Esophagus muscularis mucosa (tissue), 4 donors: ENCODE measurements at regions not wholly inside any gene's neighbourhood (a gene's known extent, or its start where the extent isn't known, plus 50 kb on each side); places are given as distances from the start of the nearest gene placed in this dataset.

Source experiments
- DNase-seq: peaks from one replicate; pipeline ENCODE4 v3.0.0-alpha.2; 2017; ENCODE audit errors: extremely low spot score
- H3K27ac ChIP-seq, 4 donors: fragments of 200-600 bp; sonication (generic); replicated peaks in 1 of 4; 1 replicate in 3 of 4; 2 replicates in 1 of 4; pipeline ENCODE4 v1.5.1; 2016 to 2019; ENCODE audit warnings: mild to moderate bottlenecking in 1 of 4
- H3K27me3 ChIP-seq, 4 donors: fragments of 200-600 bp; sonication (generic); one replicate each; pipeline versions ENCODE4 v1.5.1 to v1.6.0; 2016 to 2019
- H3K36me3 ChIP-seq, 4 donors: fragments of 200-600 bp; sonication (generic); one replicate each; pipeline ENCODE4 v1.5.1; 2016 to 2019
- H3K4me1 ChIP-seq, 4 donors: fragments of 200-600 bp; sonication (generic); one replicate each; pipeline ENCODE4 v1.5.1; 2016 to 2019
- H3K4me3 ChIP-seq, 4 donors: fragments of 200-600 bp; sonication (generic); 1 replicate in 2 of 4; 2 replicates in 2 of 4; pipeline ENCODE4 v1.5.1; 2016 to 2019; ENCODE audit warnings: mild to moderate bottlenecking in 4 of 4, moderate library complexity in 1 of 4
- H3K9me3 ChIP-seq, 4 donors: fragments of 200-600 bp; sonication (generic); 1 replicate in 3 of 4; 2 replicates in 1 of 4; pipeline ENCODE4 v1.5.1; 2016 to 2019
- CTCF ChIP-seq, 3 experiments: fragments of 200-600 bp in 2 of 3; fragments of 450-650 bp in 1 of 3; sonication (generic) in 2 of 3; IDR thresholded peaks; one replicate each; pipeline ENCODE4 v1.5.1; 2017 to 2019; ENCODE audit warnings: antibody characterized with exemption in 3 of 3, mild to moderate bottlenecking in 2 of 3, moderate library complexity in 1 of 3
- EP300 ChIP-seq: sonication (generic); formaldehyde crosslinking; IDR thresholded peaks from one replicate; pipeline ENCODE4 v1.6.1; 2017; ENCODE audit warnings: antibody characterized with exemption
- POLR2A ChIP-seq: fragments of 450-650 bp; IDR thresholded peaks from one replicate; pipeline ENCODE4 v1.6.1; 2017; ENCODE audit warnings: antibody characterized with exemption, moderate library complexity, mild to moderate bottlenecking, low read depth
- POLR2AphosphoS5 ChIP-seq, 2 donors: sonication (generic); formaldehyde crosslinking; IDR thresholded peaks; one replicate each; pipeline ENCODE4 v1.6.1; 2017; ENCODE audit warnings: antibody characterized with exemption in 2 of 2
- WGBS: methylation state at CpG from one replicate; pipeline ENCODE4 v1.1.5; 2018; 5-methylcytosine and 5-hydroxymethylcytosine counted together
- intact Hi-C: fragments of 100-400 bp; cut with DNase I; formaldehyde crosslinking; loops from one replicate; pipeline ENCODE4 v1.15.1; 2023

DNA sequence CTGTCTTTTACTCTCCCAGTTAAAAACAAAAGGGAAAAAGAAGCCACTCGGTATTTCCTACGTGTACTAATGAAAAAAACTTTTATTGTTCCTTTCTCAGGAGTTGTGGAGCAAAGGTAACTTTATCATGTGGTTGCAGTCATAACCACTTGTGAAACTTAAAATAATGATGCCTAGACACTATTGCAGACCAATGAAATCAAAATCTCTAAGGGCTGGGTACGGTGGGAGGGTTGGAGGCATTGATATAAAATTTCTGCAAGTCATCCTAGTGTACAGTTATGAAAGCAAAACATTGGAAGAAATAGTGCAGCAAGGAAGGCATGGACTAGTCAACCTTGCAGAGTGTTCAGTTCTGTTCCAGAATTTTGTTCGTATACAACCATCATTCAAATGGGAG is 808.8 kb downstream of the TUSC7 start:
- DNase-seq, result no peak
- Histone ChIP-seq H3K9me3 (no peaks in the 10 kb centered on the region), H3K27ac (no peak overlapping the region), H3K4me1 (no peaks in the 10 kb centered on the region), H3K27me3 (no peaks in the 10 kb centered on the region), H3K4me3 (no peak overlapping the region), H3K36me3 (no peaks in the 10 kb centered on the region)
- 81% methylated on average over 4 of the region's 4 CpGs for WGBS
- intact Hi-C loops, result no loop called here
- TF ChIP-seq POLR2AphosphoS5 (IDR thresholded peaks at IDR 0.05) (no peak), CTCF (IDR thresholded peaks at IDR 0.05) (no peak), POLR2A (no peak), EP300 (no peak)

DNA sequence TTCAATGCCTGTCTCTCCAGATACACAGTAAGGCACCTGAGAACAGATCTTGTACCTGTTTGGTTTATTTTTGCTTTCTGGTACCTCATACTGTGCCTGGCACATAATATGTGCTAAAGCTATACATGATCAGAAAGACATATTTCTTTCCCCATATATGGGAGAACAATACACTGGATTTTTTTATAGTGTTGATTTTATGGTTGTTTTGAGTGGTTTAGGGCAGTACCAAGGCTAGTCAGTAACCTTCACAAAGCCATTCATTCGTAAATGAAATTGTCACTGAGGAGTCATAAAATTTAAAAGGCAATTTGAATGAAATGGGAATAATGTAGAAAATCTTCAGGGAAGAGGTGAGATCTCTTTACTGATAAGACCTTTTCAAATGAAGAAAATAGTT is 810.2 kb downstream of the TUSC7 start:
- no peaks in the 10 kb centered on the region for H3K4me1 ChIP-seq
- 61% methylated on average over 1 of the region's 1 CpG for WGBS
- DNase-seq, result no peak
- H3K9me3 ChIP-seq, result no peaks in the 10 kb centered on the region
- H3K27ac ChIP-seq, result no peak overlapping the region
- intact Hi-C loops, result loop anchor here (10.0 kb wide), 1 partner anchor 745 kb away; no protein-coding TSS in a partner anchor
- no peak overlapping the region for H3K4me3 ChIP-seq
- no peaks in the 10 kb centered on the region for H3K27me3 ChIP-seq
- TF ChIP-seq POLR2AphosphoS5 (IDR thresholded peaks at IDR 0.05) (no peak), POLR2A (no peak), CTCF (IDR thresholded peaks at IDR 0.05) (no peak), EP300 (no peak)
- no peaks in the 10 kb centered on the region for H3K36me3 ChIP-seq

DNA sequence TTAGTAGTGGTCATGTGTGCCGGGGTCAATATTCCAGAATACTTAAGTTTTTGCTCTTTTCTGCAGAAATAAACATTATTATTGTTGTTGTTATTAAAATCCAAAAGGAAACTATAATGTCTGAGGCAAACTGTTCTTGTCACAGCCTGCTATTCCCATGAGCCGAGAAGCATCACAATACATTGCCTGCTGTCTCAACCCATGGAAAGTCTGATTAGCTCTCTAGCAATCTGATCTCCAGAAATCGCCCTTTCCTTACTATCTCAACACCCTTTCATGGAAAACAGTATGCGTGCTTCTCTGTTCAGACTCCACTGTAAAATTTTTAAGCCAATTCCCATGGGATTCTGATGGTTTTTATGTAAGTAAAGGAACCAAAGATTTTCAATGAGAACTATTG is 811.0 kb downstream of the TUSC7 start:
- Histone ChIP-seq H3K27ac (no peak overlapping the region), H3K36me3 (no peaks in the 10 kb centered on the region), H3K9me3 (no peaks in the 10 kb centered on the region), H3K4me1 (no peaks in the 10 kb centered on the region), H3K27me3 (no peaks in the 10 kb centered on the region), H3K4me3 (no peak overlapping the region)
- intact Hi-C loops, result loop anchor here (10.0 kb wide), 1 partner anchor 746 kb away; no protein-coding TSS in a partner anchor
- DNase-seq, result no peak
- TF ChIP-seq POLR2AphosphoS5 (IDR thresholded peaks at IDR 0.05) (no peak), CTCF (IDR thresholded peaks at IDR 0.05) (no peak), POLR2A (no peak), EP300 (no peak)
- 88% methylated on average over 4 of the region's 4 CpGs for WGBS

DNA sequence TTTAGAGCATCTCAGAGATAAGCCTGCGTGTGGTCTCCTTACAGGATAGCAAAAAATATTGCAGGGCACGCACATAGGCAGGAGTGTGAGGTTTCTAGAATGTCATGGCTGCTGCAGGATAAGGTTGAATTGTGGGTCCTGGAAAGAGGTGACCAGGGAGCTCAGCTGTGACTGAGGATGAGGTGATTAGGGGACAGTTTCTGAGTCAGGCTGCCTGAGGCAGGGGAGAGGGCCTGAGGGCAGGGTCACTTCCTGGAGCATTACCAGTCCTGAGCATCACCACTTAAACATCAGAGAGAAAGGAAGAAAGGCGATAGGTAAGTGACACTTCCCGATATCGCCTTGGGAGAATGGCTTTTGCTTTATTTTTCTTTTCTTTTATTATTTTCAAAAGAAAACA is 813.8 kb downstream of the TUSC7 start:
- TF ChIP-seq EP300 (no peak), CTCF (IDR thresholded peaks at IDR 0.05) (no peak), POLR2A (no peak), POLR2AphosphoS5 (IDR thresholded peaks at IDR 0.05) (no peak)
- H3K36me3 ChIP-seq, result no peaks in the 10 kb centered on the region
- intact Hi-C loops, result loop anchor here (10.0 kb wide), 1 partner anchor 749 kb away; no protein-coding TSS in a partner anchor
- DNase-seq, result no peak
- H3K4me3 ChIP-seq, result no peak overlapping the region
- no peaks in the 10 kb centered on the region for H3K27me3 ChIP-seq
- H3K27ac ChIP-seq, result no peak overlapping the region
- no peaks in the 10 kb centered on the region for H3K4me1 ChIP-seq
- H3K9me3 ChIP-seq, result no peaks in the 10 kb centered on the region
- 87% methylated on average over 5 of the region's 5 CpGs for WGBS

- Histone ChIP-seq H3K4me3 (no peak overlapping the region), H3K27ac (no peak overlapping the region), H3K27me3 (no peaks in the 10 kb centered on the region), H3K9me3 (no peaks in the 10 kb centered on the region), H3K4me1 (no peaks in the 10 kb centered on the region), H3K36me3 (no peaks in the 10 kb centered on the region)
- intact Hi-C loops, result loop anchor here (5.0 to 10.0 kb wide), 2 partner anchors 508 to 750 kb away; no protein-coding TSS in a partner anchor
- no peak for DNase-seq
- 85% methylated on average over 4 of the region's 4 CpGs for WGBS
- TF ChIP-seq POLR2AphosphoS5 (IDR thresholded peaks at IDR 0.05) (no peak), POLR2A (no peak), EP300 (no peak)
Measured at GRCh38 chr3:117524890-117525289, 815.3 kb downstream of the TUSC7 start.
